SW480 (cell line): ENCODE measurements at regions not wholly inside any gene's neighbourhood (a gene's known extent, or its start where the extent isn't known, plus 50 kb on each side); places are given as distances from the start of the nearest gene placed in this dataset.

Experiments
- DNase-seq: peaks from one replicate; pipeline ENCODE4 v3.0.0-alpha.2; 2016; ENCODE audit warnings: low spot score

DNA sequence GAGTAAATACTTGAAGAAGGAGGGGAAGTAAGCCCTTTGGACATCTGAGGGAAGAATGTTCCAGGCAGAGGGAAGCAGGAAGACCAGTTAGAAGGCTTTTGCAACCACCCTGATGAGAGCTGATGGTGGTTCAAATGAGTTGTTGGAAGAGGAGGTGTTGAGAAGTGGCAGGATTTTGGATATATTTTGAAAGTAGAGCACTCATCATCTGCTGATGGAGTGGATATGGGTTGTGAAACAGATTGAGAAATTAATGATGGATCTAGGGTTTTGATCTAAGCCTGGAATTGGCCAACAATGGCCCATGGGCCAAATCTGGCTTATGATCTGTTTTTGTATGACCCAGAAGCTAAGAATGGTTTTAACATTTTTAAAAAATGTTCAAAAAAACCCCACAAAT, 230.7 kb downstream of the NDFIP2 start:
- no peak for DNase-seq

DNA sequence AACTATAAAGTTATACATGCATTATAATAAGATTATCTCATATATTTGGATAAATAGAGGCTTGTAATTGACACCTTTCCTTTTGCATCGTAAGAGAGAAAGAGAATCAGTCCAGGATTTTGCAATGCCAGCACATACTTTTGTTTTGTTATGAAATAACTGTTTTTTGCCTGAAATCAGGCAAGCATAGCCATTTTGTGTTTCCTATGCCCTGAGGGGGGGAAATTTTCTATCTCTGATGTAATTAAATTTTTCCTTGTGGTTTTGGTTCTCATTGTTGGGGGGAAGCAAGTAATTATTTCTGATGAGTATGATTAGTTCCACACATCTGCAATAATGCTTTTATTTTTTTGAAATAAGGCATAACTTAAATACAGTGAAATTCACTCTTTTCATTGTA, 229.4 kb downstream of the NDFIP2 start:
- no peak for DNase-seq

DNA sequence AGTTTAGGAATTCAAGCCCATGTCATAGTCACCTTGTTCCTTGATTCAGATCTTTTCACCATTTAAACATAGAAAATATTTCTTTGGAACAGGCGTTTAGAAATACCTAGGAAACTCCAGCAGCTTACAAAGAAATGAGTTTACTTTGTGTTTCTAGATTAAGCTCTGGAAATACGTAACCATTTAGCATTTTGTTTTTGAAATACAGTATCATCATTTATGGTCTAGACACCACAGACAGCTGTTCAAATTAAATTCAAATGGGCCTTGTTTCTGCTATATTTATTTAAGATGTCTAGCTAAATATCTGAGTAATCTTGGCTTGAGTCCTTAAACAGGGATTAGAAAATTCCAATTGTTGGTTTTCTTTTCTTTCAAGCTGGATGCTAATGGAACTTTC, 228.5 kb downstream of the NDFIP2 start:
- DNase-seq: no peak

GRCh38 chr13:79703772-79704171, 222.8 kb downstream of the NDFIP2 start:
- DNase-seq: no peak

DNA sequence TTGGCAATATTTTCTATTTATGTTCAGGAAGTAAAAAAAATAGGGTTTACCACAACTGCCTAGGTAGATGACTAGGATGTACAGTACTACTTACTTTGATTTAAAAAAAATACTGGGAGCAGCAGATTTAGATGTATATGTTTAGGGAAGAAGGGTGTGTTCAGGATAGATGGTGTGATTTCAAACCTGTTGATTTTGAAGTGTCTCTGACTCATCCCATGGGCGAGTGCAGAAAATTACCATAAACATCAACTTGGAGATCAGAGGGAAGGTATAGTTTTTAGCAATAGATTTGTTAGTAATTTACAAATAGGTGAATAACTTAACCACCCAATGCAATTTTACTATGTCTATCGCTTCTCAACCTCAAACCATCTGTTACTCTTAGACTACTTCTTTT, 214.8 kb downstream of the NDFIP2 start:
- DNase-seq: no peak

GRCh38 chr13:79692846-79693245, 211.9 kb downstream of the NDFIP2 start:
- DNase-seq: no peak

GRCh38 chr13:79691826-79692225, 210.9 kb downstream of the NDFIP2 start:
- DNase-seq: no peak

DNA sequence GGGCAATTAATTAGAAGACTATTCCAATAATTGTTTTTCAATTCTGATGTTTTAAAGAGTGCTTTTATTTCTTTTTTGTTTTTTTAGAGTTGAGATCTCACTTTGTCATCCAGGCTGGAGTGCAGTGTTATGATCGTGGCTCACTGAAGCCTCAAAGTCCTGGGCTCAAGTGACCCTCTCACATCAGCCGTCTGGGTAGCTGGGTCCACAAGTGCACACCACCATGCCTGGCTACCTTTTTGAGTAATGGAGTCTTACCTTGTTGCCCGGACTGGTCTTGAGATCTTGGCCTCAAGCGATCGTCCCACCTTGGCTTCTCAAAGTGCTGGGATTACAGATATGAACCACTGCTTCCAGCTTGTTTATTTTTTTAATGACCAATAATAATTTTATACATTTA, 207.8 kb downstream of the NDFIP2 start:
- DNase-seq: no peak

GRCh38 chr13:79686441-79686840, 205.5 kb downstream of the NDFIP2 start:
- no peak for DNase-seq

GRCh38 chr13:79684371-79684770, 203.4 kb downstream of the NDFIP2 start:
- no peak for DNase-seq

- no peak for DNase-seq
These were observed 201.2 kb downstream of the NDFIP2 start for GRCh38 chr13:79682164-79682563.

DNA sequence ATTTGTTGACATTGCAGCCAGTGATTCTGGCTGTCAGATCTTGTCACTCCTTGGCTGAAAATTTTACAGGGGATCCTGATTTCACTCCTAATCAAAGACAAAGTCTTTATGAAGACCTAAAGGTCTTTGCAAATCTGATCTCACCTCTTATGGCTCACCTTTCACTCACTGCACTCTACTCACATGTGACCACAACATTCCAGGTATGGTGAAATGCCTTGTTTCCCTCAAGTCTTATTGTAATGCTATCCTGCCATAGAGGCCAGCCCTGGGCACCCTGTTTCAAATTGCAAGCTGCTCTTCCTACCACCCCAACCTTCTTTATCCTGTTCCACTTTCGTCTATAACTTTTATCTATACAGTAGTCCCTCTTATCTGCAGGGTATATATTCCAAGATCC, 200.1 kb downstream of the NDFIP2 start:
- peak; percentile 40 for DNase-seq

GRCh38 chr13:79680485-79680884, 199.5 kb downstream of the NDFIP2 start:
- DNase-seq: no peak

GRCh38 chr13:79679334-79679733, 198.4 kb downstream of the NDFIP2 start:
- peak; percentile 65 for DNase-seq

DNA sequence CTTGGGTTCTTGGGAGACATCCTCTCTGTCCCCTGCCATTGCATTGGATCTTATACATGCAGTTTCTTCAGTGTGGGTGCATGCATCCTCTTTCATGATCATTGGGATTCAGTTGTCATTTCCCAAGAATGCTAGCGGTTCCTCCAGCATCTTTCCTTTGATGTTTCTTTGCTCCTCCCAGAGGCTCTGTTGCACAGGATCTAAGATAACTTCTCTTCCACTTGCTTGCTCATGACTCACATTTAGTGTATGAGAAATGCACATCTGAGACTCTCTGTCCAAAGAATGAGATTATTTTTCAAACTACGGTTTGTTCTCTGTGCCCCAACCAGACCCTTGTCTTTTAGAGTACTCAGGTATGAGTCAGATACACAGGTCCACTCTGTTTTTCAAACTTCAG, 197.1 kb downstream of the NDFIP2 start:
- peak; percentile 32 for DNase-seq

GRCh38 chr13:79675931-79676660, 195.1 kb downstream of the NDFIP2 start:
- DNase-seq: no peak

DNA sequence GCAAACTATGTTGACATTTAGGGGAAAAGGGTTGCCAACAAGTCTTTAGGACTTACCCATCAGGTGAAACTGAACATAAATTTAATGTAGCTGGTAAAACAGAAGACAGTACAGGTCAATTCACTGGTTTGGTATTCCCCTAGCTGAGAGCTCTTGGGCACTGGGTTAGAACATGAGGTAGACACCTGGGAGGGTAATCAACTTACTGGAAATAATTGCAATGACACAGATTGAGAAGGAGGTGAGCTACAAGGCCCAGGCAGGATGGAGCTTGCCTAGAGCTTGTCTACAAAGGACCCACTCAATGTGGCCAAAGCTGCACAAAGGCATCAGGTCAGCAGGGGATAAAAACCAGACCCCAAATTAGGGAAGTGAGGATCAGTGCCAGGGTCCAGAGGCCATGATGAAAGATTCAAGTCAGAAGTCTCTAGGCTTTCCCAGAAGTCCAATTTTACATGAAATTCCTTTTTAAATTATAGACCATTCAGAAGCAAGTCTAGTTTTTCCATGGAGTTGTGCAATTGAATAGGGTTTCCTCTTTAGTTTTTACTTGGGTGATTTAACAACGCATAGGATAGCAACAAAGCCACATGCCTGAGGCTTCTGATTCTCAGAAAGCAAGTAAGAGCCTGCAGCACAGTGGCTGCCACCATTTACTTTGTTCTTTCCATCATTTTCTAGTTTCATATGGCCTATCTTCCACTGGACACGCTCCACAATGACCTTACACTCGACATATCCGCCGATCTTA, 194.0 kb downstream of the NDFIP2 start:
- DNase-seq: no peak

GRCh38 chr13:79673993-79674377, 193.0 kb downstream of the NDFIP2 start:
- DNase-seq: no peak

DNA sequence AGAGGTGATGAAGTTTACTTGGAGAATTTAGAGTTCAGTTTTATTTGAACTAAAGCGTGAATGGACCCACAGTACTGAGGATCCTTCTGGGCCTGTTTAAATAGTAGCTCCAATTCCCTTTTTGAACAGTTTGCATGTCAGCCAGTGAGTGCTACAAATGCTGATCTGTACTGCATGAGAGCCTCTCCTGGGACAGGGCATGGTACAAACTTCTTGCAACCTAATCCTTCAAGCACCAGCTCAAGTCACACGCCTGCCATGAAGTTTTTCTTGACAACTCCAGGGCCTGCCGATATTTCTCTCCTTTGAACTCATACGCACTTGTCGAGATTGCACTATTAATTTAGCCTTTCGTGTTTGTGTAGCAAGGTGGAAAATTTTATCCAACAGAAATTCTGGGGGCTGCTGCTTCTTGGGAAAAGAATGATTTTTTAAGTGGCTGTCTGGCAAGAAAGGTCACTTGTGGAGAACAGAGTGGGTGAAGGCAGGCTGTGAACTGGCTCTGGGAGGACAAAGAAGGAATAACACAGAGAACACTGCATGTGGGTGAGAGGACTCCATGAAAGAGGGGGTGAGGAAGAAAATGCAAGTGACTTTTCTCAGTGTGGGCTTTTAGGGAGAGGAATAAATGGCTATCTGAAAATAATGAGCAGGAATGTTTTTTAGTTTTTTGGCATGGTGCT, 192.5 kb downstream of the NDFIP2 start:
- DNase-seq: no peak

DNA sequence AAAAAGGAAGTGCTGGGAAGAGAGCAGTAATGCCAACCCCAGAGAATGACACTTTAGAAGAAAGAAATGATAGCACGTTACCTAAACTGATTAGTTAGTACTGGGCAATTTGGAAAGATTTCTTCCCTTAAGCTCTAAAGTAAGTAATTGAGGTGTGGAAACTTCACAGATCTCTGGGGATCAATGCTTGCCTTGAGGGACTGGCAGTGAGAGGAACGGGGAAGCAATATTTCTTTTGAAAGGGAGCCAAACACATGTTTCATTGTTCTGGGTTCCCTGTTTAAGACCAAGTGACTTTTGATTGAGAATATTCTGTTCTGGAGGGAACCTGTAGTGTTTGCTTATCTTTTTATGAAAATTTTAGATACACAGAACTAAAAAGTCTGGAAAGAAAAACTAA, 190.5 kb downstream of the NDFIP2 start:
- no peak for DNase-seq

DNA sequence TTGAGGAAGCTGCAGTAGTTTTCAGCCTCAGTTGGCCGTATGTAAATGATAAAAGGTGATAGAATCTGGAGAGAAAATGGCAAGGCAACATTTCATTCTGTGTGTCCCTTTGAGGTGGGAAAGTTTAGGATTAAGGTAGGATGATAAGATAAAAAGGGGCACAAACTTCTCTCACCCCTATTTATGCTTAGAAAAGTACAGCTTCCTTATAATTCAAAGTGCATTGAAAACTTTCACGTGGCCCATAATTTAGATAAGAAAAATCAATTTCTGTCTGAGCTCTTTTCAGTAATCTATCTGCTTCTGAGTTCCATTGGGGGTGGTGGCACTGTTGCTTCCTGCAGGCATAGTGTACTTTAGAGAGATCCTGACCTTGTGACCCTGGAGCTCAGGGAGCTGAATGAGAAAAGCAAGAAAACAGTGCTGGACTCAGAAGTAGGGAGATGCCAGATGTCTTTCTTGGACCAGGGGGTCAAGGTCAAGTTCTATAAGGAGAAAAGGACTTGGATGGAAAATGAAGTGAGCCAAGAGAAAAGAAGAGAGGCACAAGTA, 187.3 kb downstream of the NDFIP2 start:
- DNase-seq: no peak

DNA sequence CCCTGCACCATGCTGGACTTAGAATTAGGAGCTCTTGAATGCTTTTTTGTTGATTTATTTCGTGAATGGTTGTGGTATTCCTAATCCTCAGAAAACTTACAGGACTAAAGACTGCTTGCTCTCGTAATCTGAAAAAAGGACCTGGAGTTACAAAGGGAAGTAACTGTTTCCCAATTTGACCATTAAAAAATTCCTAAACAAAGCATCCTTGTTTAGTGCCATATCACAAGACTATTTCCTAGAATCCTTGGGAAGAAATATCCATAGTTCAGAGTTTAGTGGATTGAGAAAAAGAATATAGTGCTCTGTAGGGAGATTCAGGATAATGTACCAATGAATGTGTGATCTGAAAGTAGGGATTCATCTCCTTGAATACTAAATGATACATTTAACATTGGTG, 186.8 kb downstream of the NDFIP2 start:
- no peak for DNase-seq
